HFFc6 (cell line): ENCODE measurements at regions not wholly inside any gene's neighbourhood (a gene's known extent, or its start where the extent isn't known, plus 50 kb on each side); places are given as distances from the start of the nearest gene placed in this dataset.
A peak's percentile ranks its signal among the peaks of the same experiment; 100 is the strongest.

Source experiments
- DNase-seq: peaks from one replicate; pipeline ENCODE4 v3.0.0-alpha.2; 2018
- H3K27ac Mint-ChIP-seq: 2 replicates; pipeline ENCODE4 v1.8.0; 2020; ENCODE audit warnings: mild to moderate bottlenecking, mixed read lengths
- H3K27me3 Mint-ChIP-seq: 2 replicates; pipeline ENCODE4 v1.8.0; 2021; ENCODE audit warnings: mild to moderate bottlenecking, moderate library complexity, mixed read lengths; ENCODE audit not compliant: insufficient read depth
- H3K36me3 Mint-ChIP-seq: 2 replicates; pipeline ENCODE4 v1.8.0; 2021; ENCODE audit warnings: low read depth, mixed read lengths
- H3K4me1 Mint-ChIP-seq: 2 replicates; pipeline ENCODE4 v1.8.0; 2020; ENCODE audit warnings: low read depth, mixed read lengths
- H3K4me3 Mint-ChIP-seq: 2 replicates; pipeline ENCODE4 v1.8.0; 2020; ENCODE audit warnings: mild to moderate bottlenecking, moderate library complexity, mixed read lengths
- H3K9me3 Mint-ChIP-seq: 2 replicates; pipeline ENCODE4 v1.8.0; 2020; ENCODE audit warnings: mild to moderate bottlenecking, mixed read lengths
- CTCF ChIP-seq: fragments of 200-600 bp; sonication (generic); IDR thresholded peaks from 2 replicates; pipeline ENCODE4 v1.5.0; 2021; ENCODE audit warnings: antibody characterized with exemption, mild to moderate bottlenecking

DNA sequence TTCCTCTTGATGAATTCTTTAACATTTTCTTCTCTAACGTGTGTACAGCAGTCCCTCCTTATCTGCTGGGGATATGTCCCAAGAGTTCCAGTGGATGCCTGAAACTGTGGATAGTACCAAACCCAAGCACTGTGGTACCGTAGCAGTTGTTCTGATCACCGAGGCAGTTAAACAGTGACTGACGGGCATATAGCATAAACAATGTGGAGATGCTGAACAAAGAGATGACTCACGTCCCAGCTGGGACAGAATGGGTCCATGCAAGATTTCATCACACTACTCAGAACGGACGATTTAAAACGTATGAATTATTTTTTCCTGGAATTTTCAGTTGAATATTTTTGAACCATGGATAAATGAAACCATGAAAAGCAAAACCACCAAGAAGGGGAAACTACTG is 54.5 kb upstream of the SPAG16 start:
- DNase-seq: peak; percentile 71
- peak overlapping the region; percentile 59 for H3K27ac Mint-ChIP-seq
- no peaks in the 10 kb centered on the region; the same call in 1 of the 2 replicates for H3K36me3 Mint-ChIP-seq
- peaks cover 46% of the 10 kb centered on the region for H3K4me1 Mint-ChIP-seq
- peak overlapping the region; percentile 53 for H3K4me3 Mint-ChIP-seq
- no peak for TF ChIP-seq CTCF
- no peaks in the 10 kb centered on the region for H3K27me3 Mint-ChIP-seq
- H3K9me3 Mint-ChIP-seq: no peaks in the 10 kb centered on the region

GRCh38 chr2:213231966-213232365 is 52.3 kb upstream of the SPAG16 start:
- Mint-ChIP-seq H3K36me3 (no peaks in the 10 kb centered on the region; the same call in 1 of the 2 replicates), H3K27me3 (no peaks in the 10 kb centered on the region), H3K27ac (no peak overlapping the region), H3K9me3 (no peaks in the 10 kb centered on the region), H3K4me1 (peaks cover 63% of the 10 kb centered on the region), H3K4me3 (no peak overlapping the region)
- DNase-seq: no peak
- no peak for TF ChIP-seq CTCF

- no peaks in the 10 kb centered on the region; the same call in 1 of the 2 replicates for H3K36me3 Mint-ChIP-seq
- no peaks in the 10 kb centered on the region for H3K9me3 Mint-ChIP-seq
- no peak for TF ChIP-seq CTCF
- H3K4me1 Mint-ChIP-seq: peaks cover 71% of the 10 kb centered on the region
- DNase-seq: peak; percentile 10
- peak overlapping the region; percentile 40 for H3K27ac Mint-ChIP-seq
- H3K27me3 Mint-ChIP-seq: no peaks in the 10 kb centered on the region
- peak overlapping the region; percentile 22 for H3K4me3 Mint-ChIP-seq
Observed at GRCh38 chr2:213232649-213233437, 51.4 kb upstream of the SPAG16 start.

GRCh38 chr2:213233438-213234330 is 50.6 kb upstream of the SPAG16 start:
- Mint-ChIP-seq H3K4me3 (peak overlapping the region; percentile 22; the same call in 1 of the 2 replicates), H3K9me3 (no peaks in the 10 kb centered on the region), H3K27me3 (no peaks in the 10 kb centered on the region), H3K4me1 (peaks cover 75% of the 10 kb centered on the region), H3K36me3 (no peaks in the 10 kb centered on the region; the same call in 1 of the 2 replicates), H3K27ac (peak overlapping the region; percentile 40; the same call in 1 of the 2 replicates)
- DNase-seq: no peak
- TF ChIP-seq CTCF: no peak
